Right lobe of liver (tissue), 6 donors: ENCODE measurements at regions not wholly inside any gene's neighbourhood (a gene's known extent, or its start where the extent isn't known, plus 50 kb on each side); places are given as distances from the start of the nearest gene placed in this dataset.
"Not testable (repeated sequence)": the region's sequence is repeated elsewhere in the genome, so short reads cannot be mapped to it uniquely, and the experiment has no call there.

Experiments used
- ATAC-seq, 4 donors: fragments of 200-7000 bp; cut with Tn5 transposase; one replicate each; pipeline ENCODE4 v1.9.1; 2020; ENCODE audit warnings: mild to moderate bottlenecking in 4 of 4, moderate library complexity in 4 of 4
- DNase-seq, 3 donors: peaks; one replicate each; pipeline ENCODE4 v3.0.0-alpha.2; 2020
- H3K27ac ChIP-seq, 3 donors: fragments of 200-600 bp; one replicate each; pipeline ENCODE4 v1.8.0; 2022
- H3K27me3 ChIP-seq, 2 donors: fragments of 200-600 bp; one replicate each; pipeline ENCODE4 v1.8.0; 2022
- H3K36me3 ChIP-seq, 4 donors: fragments of 200-600 bp; sonication (generic) in 1 of 4; one replicate each; pipeline versions ENCODE4 v1.5.1 to v1.8.0; 2017 to 2022; ENCODE audit warnings: control low read depth in 1 of 4
- H3K4me1 ChIP-seq, 4 donors: fragments of 200-600 bp; sonication (generic) in 1 of 4; one replicate each; pipeline versions ENCODE4 v1.5.1 to v1.8.0; 2017 to 2022; ENCODE audit warnings: control low read depth in 1 of 4
- H3K4me3 ChIP-seq, 3 donors: fragments of 200-600 bp; one replicate each; pipeline ENCODE4 v1.8.0; 2022
- H3K9me3 ChIP-seq, 4 donors: fragments of 200-600 bp; sonication (generic) in 1 of 4; one replicate each; pipeline versions ENCODE4 v1.5.1 to v1.8.0; 2017 to 2022; ENCODE audit warnings: control low read depth in 1 of 4
- POLR2A ChIP-seq: fragments of 450-650 bp; IDR thresholded peaks from one replicate; pipeline ENCODE4 v1.6.1; 2017; ENCODE audit warnings: antibody characterized with exemption, mild to moderate bottlenecking
- WGBS: methylation state at CpG from one replicate; pipeline ENCODE4 v1.1.6; 2018; ENCODE audit warnings: low coverage, low lambda C conversion rate; ENCODE audit not compliant: insufficient coverage; ENCODE audit errors: missing lambda C conversion rate; 5-methylcytosine and 5-hydroxymethylcytosine counted together
- intact Hi-C, 2 donors: fragments of 100-400 bp; cut with DNase I; formaldehyde crosslinking; loops; one replicate each; pipeline versions ENCODE4 v1.11.2 to v1.14.1; 2022
- TF ChIP-seq, protein P1 (sequence below), 4 donors: fragments of 200-600 bp in 3 of 4; fragments of 450-650 bp in 1 of 4; IDR thresholded peaks; one replicate each; pipeline versions ENCODE4 v1.5.1 to v1.8.0; 2016 to 2022; ENCODE audit warnings: antibody characterized with exemption in 4 of 4, mild to moderate bottlenecking in 2 of 4
- donor health status: DM: no; HTN: yes; CAD: no.
- donor health status: DM: no; HTN: no; CAD: no.
- donor health status: DM: no; HTN: no; CAD: no.
- donor health status: DM: no; HTN: yes; CAD: no.
- donor health status: DM: no; HTN: yes; CAD: no.

DNA sequence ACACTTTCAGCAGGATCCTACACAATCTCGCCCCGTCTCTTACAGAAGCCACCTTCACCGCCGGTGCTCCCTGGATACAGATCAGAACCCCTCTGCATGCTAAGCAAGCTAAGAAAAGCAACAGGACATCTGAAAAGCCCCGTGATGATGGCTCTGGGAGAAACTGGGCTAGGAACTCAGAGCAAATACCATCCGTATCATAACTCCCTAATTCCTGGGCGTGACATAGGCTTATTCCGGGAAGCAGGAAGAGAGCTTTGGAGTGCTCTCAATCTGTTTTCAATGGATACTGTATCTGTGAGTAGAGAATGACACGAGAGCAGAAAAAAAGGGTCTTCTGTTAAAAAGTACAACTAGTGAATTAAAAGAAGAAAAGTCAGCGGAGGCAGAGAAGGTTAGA is 121.6 kb downstream of the SPP2 start:
- TF ChIP-seq, protein P1, sequence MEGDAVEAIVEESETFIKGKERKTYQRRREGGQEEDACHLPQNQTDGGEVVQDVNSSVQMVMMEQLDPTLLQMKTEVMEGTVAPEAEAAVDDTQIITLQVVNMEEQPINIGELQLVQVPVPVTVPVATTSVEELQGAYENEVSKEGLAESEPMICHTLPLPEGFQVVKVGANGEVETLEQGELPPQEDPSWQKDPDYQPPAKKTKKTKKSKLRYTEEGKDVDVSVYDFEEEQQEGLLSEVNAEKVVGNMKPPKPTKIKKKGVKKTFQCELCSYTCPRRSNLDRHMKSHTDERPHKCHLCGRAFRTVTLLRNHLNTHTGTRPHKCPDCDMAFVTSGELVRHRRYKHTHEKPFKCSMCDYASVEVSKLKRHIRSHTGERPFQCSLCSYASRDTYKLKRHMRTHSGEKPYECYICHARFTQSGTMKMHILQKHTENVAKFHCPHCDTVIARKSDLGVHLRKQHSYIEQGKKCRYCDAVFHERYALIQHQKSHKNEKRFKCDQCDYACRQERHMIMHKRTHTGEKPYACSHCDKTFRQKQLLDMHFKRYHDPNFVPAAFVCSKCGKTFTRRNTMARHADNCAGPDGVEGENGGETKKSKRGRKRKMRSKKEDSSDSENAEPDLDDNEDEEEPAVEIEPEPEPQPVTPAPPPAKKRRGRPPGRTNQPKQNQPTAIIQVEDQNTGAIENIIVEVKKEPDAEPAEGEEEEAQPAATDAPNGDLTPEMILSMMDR (IDR thresholded peaks at IDR 0.05): no peak
- TF ChIP-seq POLR2A: no peak
- Histone ChIP-seq H3K27ac (no peak overlapping the region), H3K4me1 (no peaks in the 10 kb centered on the region), H3K27me3 (no peaks in the 10 kb centered on the region), H3K4me3 (no peak overlapping the region), H3K36me3 (no peaks in the 10 kb centered on the region), H3K9me3 (no peaks in the 10 kb centered on the region)
- no peak for ATAC-seq
- intact Hi-C loops: no loop called here
- DNase-seq: no peak
- 49% methylated on average over 5 of the region's 10 CpGs for WGBS

DNA sequence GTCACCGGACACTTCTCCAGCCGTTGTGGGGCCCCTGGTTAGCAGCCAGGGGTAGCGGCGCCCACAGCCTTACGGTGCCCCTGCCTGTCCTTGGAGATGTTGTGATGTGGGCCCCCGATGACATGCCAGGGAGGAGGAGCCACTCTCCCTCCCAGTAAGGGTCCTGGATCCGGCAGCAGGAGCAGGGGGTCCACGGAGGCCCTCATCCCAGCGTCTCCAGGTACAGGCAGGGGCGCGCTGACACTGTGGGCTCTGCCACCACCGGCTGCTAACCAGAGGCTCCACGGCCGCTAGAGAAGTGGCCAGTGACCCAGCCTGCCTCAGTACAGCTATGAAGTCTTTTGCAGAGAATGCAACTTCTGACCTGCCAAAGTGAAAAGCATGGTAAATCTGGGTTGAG is 121.2 kb downstream of the SPP2 start:
- TF ChIP-seq POLR2A: no peak
- TF ChIP-seq, protein P1 (IDR thresholded peaks at IDR 0.05): no peak
- H3K36me3 ChIP-seq: no peaks in the 10 kb centered on the region
- no peak for ATAC-seq
- 80% methylated on average over 2 of the region's 14 CpGs for WGBS
- H3K27ac ChIP-seq: no peak overlapping the region
- H3K9me3 ChIP-seq: no peaks in the 10 kb centered on the region
- H3K27me3 ChIP-seq: no peaks in the 10 kb centered on the region
- DNase-seq: no peak
- no peaks in the 10 kb centered on the region for H3K4me1 ChIP-seq
- no peak overlapping the region for H3K4me3 ChIP-seq
- intact Hi-C loops: no loop called here

DNA sequence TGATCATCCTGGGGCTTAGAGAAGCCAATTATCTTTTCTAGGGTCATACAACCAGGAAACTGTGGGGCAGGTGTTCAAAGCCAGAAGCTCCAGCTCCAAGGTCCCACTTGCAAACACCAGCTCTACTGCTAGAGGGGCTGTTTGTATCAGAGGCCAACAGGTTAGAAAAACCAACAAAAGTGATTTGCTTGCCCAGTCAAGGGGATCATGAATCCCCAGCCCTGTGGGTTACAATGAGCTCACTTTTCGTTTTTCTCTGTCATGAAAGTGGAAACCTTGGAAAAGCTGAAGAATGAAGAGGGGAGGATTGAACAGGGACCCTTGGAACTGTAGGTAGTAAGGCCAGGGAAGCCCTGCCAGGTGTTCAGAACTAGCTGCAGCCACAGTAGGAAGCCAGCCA is 119.2 kb downstream of the SPP2 start:
- no peaks in the 10 kb centered on the region for H3K4me1 ChIP-seq
- no peaks in the 10 kb centered on the region for H3K36me3 ChIP-seq
- H3K27ac ChIP-seq: no peak overlapping the region
- DNase-seq: no peak
- no peaks in the 10 kb centered on the region for H3K27me3 ChIP-seq
- H3K9me3 ChIP-seq: no peaks in the 10 kb centered on the region
- no peak overlapping the region for H3K4me3 ChIP-seq
- ATAC-seq: no peak
- no peak for TF ChIP-seq POLR2A
- TF ChIP-seq, protein P1 (IDR thresholded peaks at IDR 0.05): no peak
- WGBS: no CpG with 5 or more reads among the region's 1 CpG
- intact Hi-C loops: no loop called here

DNA sequence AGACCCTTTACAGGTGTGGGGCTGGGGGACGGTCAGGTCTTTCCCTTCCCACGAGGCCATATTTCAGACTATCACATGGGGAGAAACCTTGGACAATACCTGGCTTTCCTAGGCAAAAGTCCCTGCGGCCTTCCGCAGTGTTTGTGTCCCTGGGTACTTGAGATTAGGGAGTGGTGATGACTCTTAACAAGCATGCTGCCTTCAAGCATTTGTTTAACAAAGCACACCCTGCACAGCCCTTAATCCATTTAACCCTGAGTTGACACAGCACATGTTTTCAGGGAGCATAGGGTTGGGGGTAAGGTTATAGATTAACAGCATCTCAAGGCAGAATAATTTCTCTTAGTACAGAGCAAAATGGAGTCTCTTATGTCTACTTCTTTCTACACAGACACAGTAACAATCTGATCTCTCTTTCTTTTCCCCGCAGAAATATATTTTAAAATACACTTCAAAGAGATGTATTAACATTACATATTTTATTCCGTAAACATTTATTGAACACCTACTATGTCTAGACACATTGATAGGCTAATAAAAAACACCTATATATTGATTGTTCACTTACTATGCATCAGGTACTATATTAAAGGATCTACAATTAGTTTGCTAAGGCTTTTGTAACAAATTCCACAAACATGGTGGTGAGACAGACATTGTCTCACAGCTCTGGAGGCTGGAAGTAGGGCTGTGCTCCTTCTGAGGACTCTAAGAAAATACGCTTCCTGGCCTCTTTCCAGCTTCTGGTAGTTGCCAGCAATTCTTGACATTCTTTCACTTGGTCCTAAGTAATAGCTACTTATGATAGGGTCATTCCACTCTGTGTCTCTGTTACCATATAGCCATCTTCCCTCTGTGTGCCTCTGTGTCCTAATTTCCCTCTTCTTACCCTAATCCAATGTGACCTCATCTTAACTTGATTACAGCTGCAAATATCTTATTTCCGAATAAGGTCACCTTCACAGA is 118.4 kb downstream of the SPP2 start:
- H3K27ac ChIP-seq, DNase-seq, H3K4me1 ChIP-seq: not testable (repeated sequence)

DNA sequence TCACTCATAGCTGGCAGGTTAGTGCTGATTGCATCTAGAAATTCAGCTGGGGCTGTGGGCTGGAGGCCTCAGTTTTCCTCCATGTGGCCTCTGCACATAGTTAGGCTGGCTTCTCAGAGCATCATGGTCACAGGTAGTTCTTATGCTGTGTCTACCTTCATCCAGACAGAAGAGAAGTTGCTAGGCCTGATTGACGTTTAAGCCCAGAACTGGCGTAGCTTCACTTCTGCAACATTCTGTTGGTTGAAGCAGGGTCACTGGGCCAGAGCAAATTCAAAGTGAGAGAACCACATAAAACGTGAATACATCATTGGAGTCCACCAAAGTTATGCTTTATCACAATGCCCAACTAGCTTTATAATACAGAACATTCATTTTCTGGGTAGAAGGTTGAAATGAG is 116.0 kb downstream of the SPP2 start:
- Histone ChIP-seq H3K4me3 (no peak overlapping the region), H3K27me3 (no peaks in the 10 kb centered on the region), H3K4me1 (no peaks in the 10 kb centered on the region), H3K9me3 (no peaks in the 10 kb centered on the region), H3K27ac (no peak overlapping the region), H3K36me3 (no peaks in the 10 kb centered on the region)
- intact Hi-C loops: no loop called here
- DNase-seq (no peak), ATAC-seq (no peak)
- TF ChIP-seq, protein P1 (IDR thresholded peaks at IDR 0.05): no peak
- TF ChIP-seq POLR2A: no peak
- 65% methylated on average over 3 of the region's 3 CpGs for WGBS

More for the DNA sequence above, 118.4 kb downstream of the SPP2 start:
- H3K9me3 ChIP-seq, H3K4me3 ChIP-seq, ATAC-seq, H3K27me3 ChIP-seq, intact Hi-C loops, H3K36me3 ChIP-seq: not testable (repeated sequence)
- 66% methylated on average over 4 of the region's 8 CpGs for WGBS
